IPS DF 6.9 (cell line): ENCODE measurements at regions not wholly inside any gene's neighbourhood (a gene's known extent, or its start where the extent isn't known, plus 50 kb on each side); places are given as distances from the start of the nearest gene placed in this dataset.

ENCODE experiments used
- DNase-seq: peaks from one replicate; pipeline ENCODE4 v3.0.0-alpha.2; 2013; ENCODE audit warnings: low read depth, low spot score
- H3K27ac ChIP-seq: one replicate; pipeline ENCODE4 v1.5.1; 2013; ENCODE audit warnings: low read length, control low read depth
- H3K27me3 ChIP-seq: 2 replicates; pipeline ENCODE4 v1.6.1; 2013; ENCODE audit warnings: mild to moderate bottlenecking, low read length; ENCODE audit not compliant: control insufficient read depth, insufficient read depth
- H3K36me3 ChIP-seq: 2 replicates; pipeline ENCODE4 v1.6.1; 2013; ENCODE audit warnings: low read length; ENCODE audit not compliant: control insufficient read depth, insufficient read depth
- H3K4me1 ChIP-seq: 2 replicates; pipeline ENCODE4 v1.6.1; 2013; ENCODE audit warnings: low read length; ENCODE audit not compliant: control insufficient read depth, insufficient read depth
- H3K4me3 ChIP-seq: 2 replicates; pipeline ENCODE4 v1.5.1; 2013; ENCODE audit warnings: mild to moderate bottlenecking, low read length
- H3K9me3 ChIP-seq: 2 replicates; pipeline ENCODE4 v1.6.1; 2013; ENCODE audit warnings: low read length, inconsistent platforms; ENCODE audit not compliant: control insufficient read depth, insufficient read depth
- WGBS: extraction: QIAGEN DNeasy Blood & Tissue Kit; methylation state at CpG from one replicate; pipeline ENCODE4 v1.1.7; 2013; ENCODE audit warnings: mixed read lengths, missing lambda C conversion rate; ENCODE audit not compliant: insufficient read length, insufficient coverage; 5-methylcytosine and 5-hydroxymethylcytosine counted together

- no peak for DNase-seq
- no peaks in the 10 kb centered on the region for H3K36me3 ChIP-seq
- no peak overlapping the region for H3K27ac ChIP-seq
- peaks cover 10% of the 10 kb centered on the region for H3K4me1 ChIP-seq
- no CpG with 5 or more reads among the region's 4 CpGs for WGBS
- H3K4me3 ChIP-seq, result no peak overlapping the region
- no peaks in the 10 kb centered on the region for H3K27me3 ChIP-seq
- H3K9me3 ChIP-seq, result no peaks in the 10 kb centered on the region
Observed at GRCh38 chr20:11375335-11375734, 542.4 kb upstream of the BTBD3 start.

GRCh38 chr20:11375966-11376365, 541.7 kb upstream of the BTBD3 start:
- H3K27ac ChIP-seq, result no peak overlapping the region
- WGBS, result no CpG with 5 or more reads among the region's 2 CpGs
- peaks cover 10% of the 10 kb centered on the region for H3K4me1 ChIP-seq
- no peaks in the 10 kb centered on the region for H3K36me3 ChIP-seq
- no peaks in the 10 kb centered on the region for H3K27me3 ChIP-seq
- DNase-seq, result no peak
- no peaks in the 10 kb centered on the region for H3K9me3 ChIP-seq
- H3K4me3 ChIP-seq, result no peak overlapping the region

GRCh38 chr20:11376420-11376819, 541.3 kb upstream of the BTBD3 start:
- no peak for DNase-seq
- H3K27ac ChIP-seq, result no peak overlapping the region

GRCh38 chr20:11376998-11377397, 540.7 kb upstream of the BTBD3 start:
- Histone ChIP-seq H3K27me3 (no peaks in the 10 kb centered on the region), H3K4me3 (no peak overlapping the region), H3K4me1 (peaks cover 10% of the 10 kb centered on the region), H3K27ac (no peak overlapping the region), H3K36me3 (no peaks in the 10 kb centered on the region), H3K9me3 (no peaks in the 10 kb centered on the region)
- whole genome bisulfite sequencing, result no CpG with 5 or more reads among the region's 2 CpGs
- no peak for DNase-seq

More at GRCh38 chr20:11376420-11376819, 541.3 kb upstream of the BTBD3 start:
- H3K27me3 ChIP-seq, result no peaks in the 10 kb centered on the region
- H3K4me1 ChIP-seq, result peaks cover 10% of the 10 kb centered on the region
- no peaks in the 10 kb centered on the region for H3K36me3 ChIP-seq
- no peaks in the 10 kb centered on the region for H3K9me3 ChIP-seq
- H3K4me3 ChIP-seq, result no peak overlapping the region

- Histone ChIP-seq H3K27ac (no peak overlapping the region), H3K4me1 (peaks cover 10% of the 10 kb centered on the region), H3K9me3 (no peaks in the 10 kb centered on the region), H3K4me3 (no peak overlapping the region), H3K27me3 (no peaks in the 10 kb centered on the region), H3K36me3 (no peaks in the 10 kb centered on the region)
- no peak for DNase-seq
- no CpG with 5 or more reads among the region's 2 CpGs for WGBS
Observed at GRCh38 chr20:11377761-11378160, 539.9 kb upstream of the BTBD3 start.

- Histone ChIP-seq H3K36me3 (no peaks in the 10 kb centered on the region), H3K4me1 (peaks cover 9% of the 10 kb centered on the region), H3K27me3 (no peaks in the 10 kb centered on the region), H3K4me3 (no peak overlapping the region), H3K27ac (no peak overlapping the region), H3K9me3 (no peaks in the 10 kb centered on the region)
- WGBS, result no CpG with 5 or more reads among the region's 1 CpG
- DNase-seq, result peak; percentile 13
Observed at GRCh38 chr20:11378252-11378651, 539.4 kb upstream of the BTBD3 start.

GRCh38 chr20:11379257-11380011, 538.3 kb upstream of the BTBD3 start:
- Histone ChIP-seq H3K27ac (no peak overlapping the region), H3K4me1 (peaks cover 9% of the 10 kb centered on the region), H3K4me3 (no peak overlapping the region), H3K9me3 (no peaks in the 10 kb centered on the region), H3K27me3 (no peaks in the 10 kb centered on the region), H3K36me3 (no peaks in the 10 kb centered on the region)
- DNase-seq, result peak; percentile 73
- no CpG with 5 or more reads among the region's 16 CpGs for WGBS

- H3K4me3 ChIP-seq, result no peak overlapping the region
- no peaks in the 10 kb centered on the region for H3K9me3 ChIP-seq
- no peaks in the 10 kb centered on the region for H3K27me3 ChIP-seq
- no peak overlapping the region for H3K27ac ChIP-seq
- no CpG with 5 or more reads among the region's 1 CpG for WGBS
- no peak for DNase-seq
- H3K36me3 ChIP-seq, result no peaks in the 10 kb centered on the region
- peaks cover 9% of the 10 kb centered on the region for H3K4me1 ChIP-seq
Observed at GRCh38 chr20:11380283-11380682, 537.4 kb upstream of the BTBD3 start.

- Histone ChIP-seq H3K27me3 (no peaks in the 10 kb centered on the region), H3K4me3 (no peak overlapping the region), H3K36me3 (no peaks in the 10 kb centered on the region), H3K9me3 (no peaks in the 10 kb centered on the region), H3K4me1 (no peaks in the 10 kb centered on the region), H3K27ac (no peak overlapping the region)
- no peak for DNase-seq
- no CpG with 5 or more reads among the region's 2 CpGs for WGBS
Observed at GRCh38 chr20:11387189-11387754, 530.4 kb upstream of the BTBD3 start.

GRCh38 chr20:11389186-11389585, 528.5 kb upstream of the BTBD3 start:
- H3K4me1 ChIP-seq, result no peaks in the 10 kb centered on the region
- no peaks in the 10 kb centered on the region for H3K9me3 ChIP-seq
- no peak overlapping the region for H3K27ac ChIP-seq
- no peak for DNase-seq
- no peaks in the 10 kb centered on the region for H3K36me3 ChIP-seq
- H3K4me3 ChIP-seq, result no peak overlapping the region
- H3K27me3 ChIP-seq, result no peaks in the 10 kb centered on the region

GRCh38 chr20:11391591-11391990, 526.1 kb upstream of the BTBD3 start:
- Histone ChIP-seq H3K27me3 (no peaks in the 10 kb centered on the region), H3K4me3 (no peak overlapping the region), H3K9me3 (no peaks in the 10 kb centered on the region), H3K4me1 (no peaks in the 10 kb centered on the region), H3K27ac (no peak overlapping the region), H3K36me3 (no peaks in the 10 kb centered on the region)
- WGBS, result no CpG with 5 or more reads among the region's 2 CpGs
- DNase-seq, result no peak
